ENCODE measurements at regions not wholly inside any gene's neighbourhood (a gene's known extent, or its start where the extent isn't known, plus 50 kb on each side); places are given as distances from the start of the nearest gene placed in this dataset.
"Not testable (repeated sequence)": the region's sequence is repeated elsewhere in the genome, so short reads cannot be mapped to it uniquely, and the experiment has no call there.

DNA sequence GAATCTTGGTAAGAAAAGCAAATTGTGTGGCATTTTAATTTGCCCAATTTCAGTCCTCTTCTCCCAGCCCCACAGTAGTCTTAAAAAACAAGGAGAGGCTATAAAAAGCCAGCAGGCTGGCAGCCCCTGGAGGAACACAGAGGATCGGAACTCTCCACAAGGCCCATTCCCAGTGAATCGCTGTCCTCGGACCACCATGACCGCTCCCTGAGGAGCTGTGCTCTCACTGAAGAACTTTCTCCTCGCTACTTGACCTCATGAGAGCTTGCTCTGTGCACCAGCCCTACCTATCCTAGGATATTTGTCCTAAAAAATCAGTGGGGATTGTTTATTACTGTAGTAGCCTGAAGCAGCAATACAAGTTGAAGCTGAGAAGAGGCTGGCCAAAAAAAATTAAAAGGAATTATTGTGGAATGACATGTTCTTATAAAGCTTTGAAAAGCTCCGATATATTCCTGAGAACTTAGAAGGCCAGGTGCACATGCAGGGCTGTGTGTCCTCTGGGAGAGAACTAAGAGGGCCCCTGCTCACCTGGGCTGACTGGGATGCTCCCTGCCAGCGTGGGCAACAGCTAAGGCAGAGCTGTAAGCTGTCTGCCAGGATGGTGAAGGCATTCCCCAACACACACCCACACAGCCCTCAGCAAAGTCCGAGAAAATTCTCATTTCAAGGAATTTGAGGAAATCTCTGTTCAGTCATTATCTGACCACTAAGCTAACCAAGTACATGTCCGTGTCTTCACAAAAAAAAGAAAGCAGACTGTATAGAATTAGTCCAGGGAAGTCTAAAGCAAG lies 148.8 kb upstream of the SFSWAP start:
- Histone ChIP-seq H3K4me3 (ENCODE audit: insufficient read depth, low read length) (no peak overlapping the region), H3K36me3 (ENCODE audit: insufficient read depth, low read length) (no peaks in the 10 kb centered on the region), H3K9me3 (ENCODE audit: low read depth, low read length) (no peaks in the 10 kb centered on the region), H3K79me2 (ENCODE audit: insufficient read depth, low read length) (no peaks in the 10 kb centered on the region), H3K4me1 (ENCODE audit: insufficient read depth, low read length) (no peaks in the 10 kb centered on the region), H3K4me2 (ENCODE audit: insufficient read depth, low read length) (no peak overlapping the region), H3K27ac (ENCODE audit: low read depth, low read length) (no peak overlapping the region), H2AFZ (ENCODE audit: low read length) (no peak overlapping the region), H3K27me3 (ENCODE audit: insufficient read depth, low read length) (no peaks in the 10 kb centered on the region), H4K20me1 (ENCODE audit: insufficient read depth, low read length) (no peaks in the 10 kb centered on the region)
- TF ChIP-seq, protein P1, sequence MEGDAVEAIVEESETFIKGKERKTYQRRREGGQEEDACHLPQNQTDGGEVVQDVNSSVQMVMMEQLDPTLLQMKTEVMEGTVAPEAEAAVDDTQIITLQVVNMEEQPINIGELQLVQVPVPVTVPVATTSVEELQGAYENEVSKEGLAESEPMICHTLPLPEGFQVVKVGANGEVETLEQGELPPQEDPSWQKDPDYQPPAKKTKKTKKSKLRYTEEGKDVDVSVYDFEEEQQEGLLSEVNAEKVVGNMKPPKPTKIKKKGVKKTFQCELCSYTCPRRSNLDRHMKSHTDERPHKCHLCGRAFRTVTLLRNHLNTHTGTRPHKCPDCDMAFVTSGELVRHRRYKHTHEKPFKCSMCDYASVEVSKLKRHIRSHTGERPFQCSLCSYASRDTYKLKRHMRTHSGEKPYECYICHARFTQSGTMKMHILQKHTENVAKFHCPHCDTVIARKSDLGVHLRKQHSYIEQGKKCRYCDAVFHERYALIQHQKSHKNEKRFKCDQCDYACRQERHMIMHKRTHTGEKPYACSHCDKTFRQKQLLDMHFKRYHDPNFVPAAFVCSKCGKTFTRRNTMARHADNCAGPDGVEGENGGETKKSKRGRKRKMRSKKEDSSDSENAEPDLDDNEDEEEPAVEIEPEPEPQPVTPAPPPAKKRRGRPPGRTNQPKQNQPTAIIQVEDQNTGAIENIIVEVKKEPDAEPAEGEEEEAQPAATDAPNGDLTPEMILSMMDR (IDR thresholded peaks at IDR 0.05; ENCODE audit: extremely low read depth, low read depth, low read length): no peak
- DNase-seq (ENCODE audit: insufficient read length, low spot score, missing footprints): no peak

GRCh38 chr12:131564138-131564727 lies 146.7 kb upstream of the SFSWAP start:
- H3K4me3 ChIP-seq (ENCODE audit: insufficient read depth, low read length); H3K4me2 ChIP-seq (ENCODE audit: insufficient read depth, low read length); H3K9me3 ChIP-seq (ENCODE audit: low read depth, low read length); H3K27ac ChIP-seq (ENCODE audit: low read depth, low read length); H3K4me1 ChIP-seq (ENCODE audit: insufficient read depth, low read length); DNase-seq (ENCODE audit: insufficient read length, low spot score, missing footprints); H3K36me3 ChIP-seq (ENCODE audit: insufficient read depth, low read length); H4K20me1 ChIP-seq (ENCODE audit: insufficient read depth, low read length); H2AFZ ChIP-seq (ENCODE audit: low read length); H3K27me3 ChIP-seq (ENCODE audit: insufficient read depth, low read length); H3K79me2 ChIP-seq (ENCODE audit: insufficient read depth, low read length): not testable (repeated sequence)

- no peaks in the 10 kb centered on the region for H3K4me1 ChIP-seq (ENCODE audit: insufficient read depth, low read length)
- H3K4me2 ChIP-seq (ENCODE audit: insufficient read depth, low read length): no peak overlapping the region
- no peak overlapping the region for H2AFZ ChIP-seq (ENCODE audit: low read length)
- H3K27ac ChIP-seq (ENCODE audit: low read depth, low read length): no peak overlapping the region
- no peak for DNase-seq (ENCODE audit: insufficient read length, low spot score, missing footprints)
- TF ChIP-seq, protein P1 (IDR thresholded peaks at IDR 0.05; ENCODE audit: extremely low read depth, low read depth, low read length): no peak
- H3K9me3 ChIP-seq (ENCODE audit: low read depth, low read length): no peaks in the 10 kb centered on the region
- no peaks in the 10 kb centered on the region for H3K36me3 ChIP-seq (ENCODE audit: insufficient read depth, low read length)
- H3K79me2 ChIP-seq (ENCODE audit: insufficient read depth, low read length): no peaks in the 10 kb centered on the region
- H4K20me1 ChIP-seq (ENCODE audit: insufficient read depth, low read length): no peaks in the 10 kb centered on the region
- no peak overlapping the region for H3K4me3 ChIP-seq (ENCODE audit: insufficient read depth, low read length)
- no peaks in the 10 kb centered on the region for H3K27me3 ChIP-seq (ENCODE audit: insufficient read depth, low read length)
Observed at GRCh38 chr12:131564845-131565244, 146.0 kb upstream of the SFSWAP start.

GRCh38 chr12:131565267-131566015 lies 145.4 kb upstream of the SFSWAP start:
- H4K20me1 ChIP-seq (ENCODE audit: insufficient read depth, low read length): no peaks in the 10 kb centered on the region
- no peaks in the 10 kb centered on the region for H3K36me3 ChIP-seq (ENCODE audit: insufficient read depth, low read length)
- no peak for DNase-seq (ENCODE audit: insufficient read length, low spot score, missing footprints)
- H3K4me2 ChIP-seq (ENCODE audit: insufficient read depth, low read length): no peak overlapping the region
- no peak overlapping the region for H3K4me3 ChIP-seq (ENCODE audit: insufficient read depth, low read length)
- TF ChIP-seq, protein P1 (IDR thresholded peaks at IDR 0.05; ENCODE audit: extremely low read depth, low read depth, low read length): no peak
- H3K79me2 ChIP-seq (ENCODE audit: insufficient read depth, low read length): no peaks in the 10 kb centered on the region
- no peak overlapping the region for H2AFZ ChIP-seq (ENCODE audit: low read length)
- H3K27ac ChIP-seq (ENCODE audit: low read depth, low read length): no peak overlapping the region
- H3K9me3 ChIP-seq (ENCODE audit: low read depth, low read length): no peaks in the 10 kb centered on the region
- H3K4me1 ChIP-seq (ENCODE audit: insufficient read depth, low read length): no peaks in the 10 kb centered on the region
- H3K27me3 ChIP-seq (ENCODE audit: insufficient read depth, low read length): no peaks in the 10 kb centered on the region

Measured in osteoblast (primary cell).